DMS79 (cell line): ENCODE measurements at regions not wholly inside any gene's neighbourhood (a gene's known extent, or its start where the extent isn't known, plus 50 kb on each side); places are given as distances from the start of the nearest gene placed in this dataset.
A peak's percentile ranks its signal among the peaks of the same experiment; 100 is the strongest.

Source experiments
- DNase-seq: peaks from one replicate; lab custom pipeline; 2025; lab: John Stamatoyannopoulos, UW

- no peak for DNase-seq
Observed at GRCh38 chr2:120425014-120425413, 79.1 kb downstream of the INHBB start.

GRCh38 chr2:120428748-120429147, 82.8 kb downstream of the INHBB start:
- DNase-seq = no peak

- no peak for DNase-seq
Observed at GRCh38 chr2:120429586-120430500, 83.9 kb downstream of the INHBB start.

GRCh38 chr2:120430501-120430830, 84.5 kb downstream of the INHBB start:
- no peak for DNase-seq

GRCh38 chr2:120430957-120431356, 85.0 kb downstream of the INHBB start:
- no peak for DNase-seq

- no peak for DNase-seq
Observed at GRCh38 chr2:120431386-120432292, 85.7 kb downstream of the INHBB start.

- DNase-seq = no peak
Observed at GRCh38 chr2:120432293-120432975, 86.5 kb downstream of the INHBB start.

- no peak for DNase-seq
Observed at GRCh38 chr2:120432976-120433815, 87.3 kb downstream of the INHBB start.

- no peak for DNase-seq
Observed at GRCh38 chr2:120433816-120434290, 87.9 kb downstream of the INHBB start.

GRCh38 chr2:120434492-120435308, 88.8 kb downstream of the INHBB start:
- no peak for DNase-seq

GRCh38 chr2:120435671-120436459, 89.9 kb downstream of the INHBB start:
- DNase-seq = no peak

GRCh38 chr2:120436460-120436739, 90.5 kb downstream of the INHBB start:
- DNase-seq = no peak

- DNase-seq = peak; percentile 12
Observed at GRCh38 chr2:120436885-120437603, 91.1 kb downstream of the INHBB start.

GRCh38 chr2:120437604-120438000, 91.7 kb downstream of the INHBB start:
- DNase-seq = no peak

GRCh38 chr2:120438301-120439066, 92.5 kb downstream of the INHBB start:
- DNase-seq = no peak

GRCh38 chr2:120439067-120439368, 93.1 kb downstream of the INHBB start:
- no peak for DNase-seq

GRCh38 chr2:120439637-120440384, 93.9 kb downstream of the INHBB start:
- peak; percentile 5 for DNase-seq
